ENCODE measurements at regions not wholly inside any gene's neighbourhood (a gene's known extent, or its start where the extent isn't known, plus 50 kb on each side); places are given as distances from the start of the nearest gene placed in this dataset.
"Not testable (repeated sequence)": the region's sequence is repeated elsewhere in the genome, so short reads cannot be mapped to it uniquely, and the experiment has no call there.

DNA sequence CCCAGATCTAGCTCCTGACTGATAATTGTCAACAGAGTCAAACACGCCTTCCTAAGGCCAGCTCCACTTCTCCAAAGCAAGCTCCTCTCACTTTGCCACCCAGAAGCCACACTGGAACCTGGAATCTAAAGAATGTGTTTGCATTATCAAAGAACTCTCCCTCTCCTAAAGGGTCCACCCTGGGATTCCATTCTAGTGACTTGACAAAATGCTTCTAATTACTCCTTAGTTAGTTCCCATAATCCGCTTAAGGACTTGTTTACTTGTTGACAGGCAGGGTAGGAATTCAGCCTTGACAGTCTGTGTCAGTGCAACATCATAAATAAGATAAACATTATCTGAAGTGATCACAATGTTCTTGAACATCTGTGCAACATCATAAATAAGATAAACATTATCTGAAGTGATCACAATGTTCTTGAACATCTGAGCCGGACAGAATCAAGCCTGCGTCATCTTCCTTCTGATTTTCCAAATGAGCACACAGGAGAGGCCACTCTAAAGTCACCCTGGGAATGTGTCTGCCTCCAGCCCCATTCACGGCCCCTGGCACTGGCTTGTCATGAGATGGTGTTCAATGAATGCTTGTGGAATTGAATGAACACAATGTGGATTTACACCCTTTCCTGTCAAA is 512.1 kb downstream of the IRS2 start:
- no peak for DNase-seq (ENCODE audit: low spot score)

DNA sequence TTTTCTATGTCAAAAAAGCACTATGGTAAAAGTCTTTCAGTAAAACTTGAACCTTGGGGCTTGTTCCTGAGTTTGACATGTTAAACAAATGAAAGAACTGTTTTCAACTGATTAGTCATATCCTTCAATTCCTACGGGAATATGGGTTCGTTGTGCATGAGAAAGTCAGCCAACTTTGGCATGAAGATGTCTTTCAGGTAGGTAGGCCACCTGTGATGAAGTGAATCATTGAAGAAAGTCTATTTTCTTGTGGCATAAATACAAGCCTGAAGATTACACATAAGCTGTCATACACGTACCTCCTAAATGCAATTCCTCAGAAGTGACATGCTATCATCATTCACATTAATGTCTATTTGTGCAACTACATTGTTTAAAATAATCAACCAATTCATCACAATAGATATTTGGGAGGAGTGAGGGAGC is 513.0 kb downstream of the IRS2 start:
- DNase-seq (ENCODE audit: low spot score), result no peak

- DNase-seq (ENCODE audit: low spot score), result no peak
Measured at GRCh38 chr13:109272595-109273325, 513.6 kb downstream of the IRS2 start.

DNA sequence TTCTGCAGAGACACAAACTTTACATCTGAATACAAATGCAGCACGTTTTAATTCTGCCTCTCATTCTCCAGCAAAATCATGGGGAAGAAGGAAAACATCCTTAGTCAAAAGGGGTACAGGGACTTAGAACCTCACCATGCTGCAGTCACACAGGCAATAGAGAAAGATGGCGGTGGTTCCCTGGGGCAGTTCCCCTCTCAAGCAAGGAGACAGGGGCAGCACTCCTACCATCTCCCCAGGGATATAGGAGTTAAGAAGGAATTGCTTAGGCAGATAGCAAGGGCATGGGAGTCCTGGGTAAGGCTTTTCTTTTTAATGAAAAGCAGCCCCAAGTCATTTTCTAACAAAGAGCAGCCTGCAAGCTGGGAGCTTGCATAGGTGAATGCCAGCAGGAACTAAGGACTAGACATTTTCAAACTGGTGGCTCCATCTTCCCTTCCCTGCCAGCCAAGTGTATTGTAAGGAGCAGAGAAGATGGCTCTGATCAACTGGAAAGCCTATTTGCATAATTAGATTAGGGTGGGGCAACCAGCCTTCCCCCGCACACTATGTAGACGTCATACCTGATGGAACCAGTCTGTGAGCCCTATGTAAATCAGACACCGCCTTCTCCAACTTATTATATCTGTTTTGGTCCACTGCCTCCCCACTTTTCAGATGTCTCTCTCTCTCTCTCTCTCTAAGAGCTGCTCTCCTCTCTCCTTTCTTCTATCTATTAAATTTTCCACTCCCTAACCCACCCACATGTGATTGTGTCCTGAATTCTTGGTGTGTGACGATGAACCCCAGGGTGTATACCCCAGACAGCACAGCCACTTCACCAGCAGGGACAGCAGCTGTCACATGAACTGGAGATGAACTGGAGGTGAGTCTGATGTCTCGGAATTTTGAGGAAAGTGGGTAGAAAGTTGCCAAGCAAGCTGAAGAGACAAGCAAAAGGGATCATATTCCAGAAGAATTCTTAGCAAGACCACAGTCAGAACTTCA is 514.5 kb downstream of the IRS2 start:
- no peak for DNase-seq (ENCODE audit: low spot score)

DNA sequence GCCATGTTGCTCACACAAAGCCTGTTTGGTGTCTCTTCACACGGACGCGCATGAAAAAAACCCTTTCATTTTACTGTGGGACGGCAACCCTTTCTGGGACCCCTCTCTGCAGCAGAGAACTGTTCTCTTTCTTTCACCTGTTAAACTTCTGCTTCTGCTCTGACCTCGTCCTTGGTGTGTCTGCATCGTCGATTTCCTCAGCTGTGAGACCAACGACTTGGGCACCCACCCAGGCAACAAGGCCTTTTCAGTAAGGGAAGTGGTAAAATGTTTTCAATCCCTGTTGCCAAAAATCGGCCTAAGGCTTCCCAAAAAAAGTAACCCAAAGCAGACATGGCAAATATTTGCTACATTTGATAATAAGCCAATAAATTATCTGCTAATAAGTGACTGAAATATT is 515.3 kb downstream of the IRS2 start:
- no peak for DNase-seq (ENCODE audit: low spot score)

DNA sequence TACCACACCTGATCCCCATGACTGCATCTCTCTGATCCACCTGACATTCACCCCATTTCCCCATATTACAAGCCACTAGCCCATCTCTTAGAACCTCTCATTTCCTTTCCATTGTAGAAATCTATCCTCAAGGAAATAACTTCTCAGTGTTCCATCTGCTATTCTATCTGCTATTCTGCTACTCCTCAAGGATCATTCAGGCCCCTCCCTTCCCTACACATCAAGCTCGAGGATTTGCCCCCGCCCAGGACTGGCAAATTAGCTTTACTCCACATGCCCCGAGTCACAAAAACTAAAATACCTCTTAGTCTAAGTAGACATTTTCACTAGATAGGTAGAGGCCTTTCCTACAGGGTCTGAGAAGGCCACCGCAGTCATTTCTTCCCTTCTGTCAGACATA is 517.0 kb downstream of the IRS2 start:
- not testable (repeated sequence) for DNase-seq (ENCODE audit: low spot score)

DNA sequence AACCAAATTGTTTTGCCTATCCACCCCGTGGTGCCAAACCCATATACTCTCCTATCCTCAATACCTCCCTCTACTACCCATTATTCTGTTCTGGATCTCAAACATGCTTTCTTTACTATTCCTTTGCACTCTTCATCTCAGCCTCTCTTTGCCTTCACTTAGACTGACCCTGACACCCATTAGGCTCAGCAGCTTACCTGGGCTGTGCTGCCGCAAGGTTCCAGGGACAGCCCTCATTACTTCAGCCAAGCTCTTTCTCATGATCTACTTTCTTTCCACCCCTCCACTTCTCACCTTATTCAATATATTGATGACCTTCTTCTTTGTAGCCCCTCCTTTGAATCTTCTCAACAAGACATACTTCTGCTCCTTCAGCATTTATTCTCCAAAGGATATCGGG is 517.9 kb downstream of the IRS2 start:
- not testable (repeated sequence) for DNase-seq (ENCODE audit: low spot score)

- not testable (repeated sequence) for DNase-seq (ENCODE audit: low spot score)
Measured at GRCh38 chr13:109267400-109267799, 519.0 kb downstream of the IRS2 start.

- DNase-seq (ENCODE audit: low spot score), result not testable (repeated sequence)
Measured at GRCh38 chr13:109265438-109265742, 521.0 kb downstream of the IRS2 start.

GRCh38 chr13:109264603-109265437 is 521.6 kb downstream of the IRS2 start:
- not testable (repeated sequence) for DNase-seq (ENCODE audit: low spot score)

DNA sequence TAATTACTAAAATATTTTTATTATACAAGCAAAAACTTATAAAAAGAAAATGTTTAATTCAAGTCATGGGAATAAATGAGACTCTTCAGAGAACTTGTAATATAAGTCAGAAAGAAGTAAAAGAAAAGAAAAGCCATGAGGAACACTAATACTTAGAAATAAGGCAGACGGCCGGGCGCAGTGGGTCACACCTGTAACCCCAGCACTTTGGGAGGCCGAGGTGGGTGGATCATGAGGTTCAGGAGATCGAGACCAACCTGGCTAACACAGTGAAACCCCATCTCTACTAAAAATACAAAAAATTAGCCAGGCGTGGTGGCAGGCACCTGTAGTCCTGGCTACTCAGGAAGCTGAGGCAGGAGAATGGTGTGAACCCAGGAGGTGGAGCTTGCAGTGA is 528.6 kb downstream of the IRS2 start:
- not testable (repeated sequence) for DNase-seq (ENCODE audit: low spot score)

All from kidney capillary endothelial cell (primary cell).